ENCODE measurements at regions not wholly inside any gene's neighbourhood (a gene's known extent, or its start where the extent isn't known, plus 50 kb on each side); places are given as distances from the start of the nearest gene placed in this dataset.

DNA sequence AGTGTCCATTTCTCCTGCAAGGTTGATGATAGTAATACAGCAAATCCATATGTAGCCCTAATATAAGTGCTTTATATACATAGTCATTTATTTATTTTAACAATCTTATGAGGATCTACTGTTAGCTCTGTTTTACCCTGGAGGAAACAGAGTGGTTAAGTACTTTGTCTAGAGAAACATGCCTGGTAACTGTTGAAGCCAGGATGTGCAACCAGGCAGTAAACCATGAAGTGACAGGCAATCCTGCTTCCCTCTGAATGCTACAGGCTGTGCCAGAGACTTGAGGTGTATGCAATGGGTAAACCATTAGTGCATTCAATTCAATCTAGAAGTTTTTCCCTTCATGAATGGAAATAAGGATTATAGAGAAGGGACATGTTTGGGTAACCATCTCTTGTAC lies 911.0 kb downstream of the PCDH17 start:
- TF ChIP-seq CTCF (IDR thresholded peaks at IDR 0.05; ENCODE audit: insufficient read depth, low read length) (no peak), SPI1 (IDR thresholded peaks at IDR 0.05; ENCODE audit: borderline replicate concordance, low read depth) (no peak), POLR2AphosphoS5 (IDR thresholded peaks at IDR 0.05; ENCODE audit: low read depth) (no peak), GABPA (IDR thresholded peaks at IDR 0.05; ENCODE audit: low read depth) (no peak), REST (IDR thresholded peaks at IDR 0.05; ENCODE audit: insufficient replicate concordance, low read depth) (no peak)

All from HL-60 (cell line).